Activated CD4-positive, alpha-beta T cell treated with anti-CD3 and anti-CD28 coated beads, Interleukin-2, Interleukin-4, amounts not matched to agents 100 ng/mL and 50 ng/mL, durations not matched to agents 16 hours and 8 hours (primary cell): ENCODE measurements at regions not wholly inside any gene's neighbourhood (a gene's known extent, or its start where the extent isn't known, plus 50 kb on each side); places are given as distances from the start of the nearest gene placed in this dataset.
"Not testable (repeated sequence)": the region's sequence is repeated elsewhere in the genome, so short reads cannot be mapped to it uniquely, and the experiment has no call there.

Experiments
- DNase-seq: peaks from one replicate; pipeline ENCODE4 v3.0.0-alpha.2; 2020; ENCODE audit warnings: low spot score

DNA sequence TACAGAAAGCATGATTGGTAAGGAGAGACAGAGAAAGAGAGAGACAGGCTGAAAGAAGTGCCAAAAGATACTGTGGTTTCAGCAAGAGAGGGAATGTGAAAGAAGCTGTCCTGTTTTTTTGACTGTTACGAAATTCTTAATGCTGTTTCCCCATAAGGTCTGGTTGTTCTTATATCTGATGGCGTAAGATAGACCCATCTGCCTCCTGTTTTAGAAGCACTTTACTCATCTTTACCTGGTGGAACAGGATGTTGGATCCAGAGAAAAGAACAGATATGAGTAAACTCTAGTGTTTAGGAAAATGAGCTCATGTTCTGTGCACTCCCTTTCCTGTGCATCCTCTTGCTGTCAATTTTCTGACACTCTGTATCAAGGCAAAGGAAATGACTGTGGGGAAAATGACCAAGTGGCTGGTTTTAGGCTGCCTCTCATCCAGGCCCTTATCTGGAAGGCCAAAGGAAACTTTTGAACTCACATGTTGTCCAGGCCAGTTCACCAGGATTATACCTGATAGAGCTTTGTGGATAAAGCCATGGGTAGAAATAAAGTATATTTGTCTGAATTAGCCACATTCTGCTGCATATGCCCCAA is 311.7 kb upstream of the HTR2C start:
- no peak for DNase-seq

- DNase-seq: not testable (repeated sequence)
These were observed 313.5 kb upstream of the HTR2C start for GRCh38 chrX:114270371-114270770.

DNA sequence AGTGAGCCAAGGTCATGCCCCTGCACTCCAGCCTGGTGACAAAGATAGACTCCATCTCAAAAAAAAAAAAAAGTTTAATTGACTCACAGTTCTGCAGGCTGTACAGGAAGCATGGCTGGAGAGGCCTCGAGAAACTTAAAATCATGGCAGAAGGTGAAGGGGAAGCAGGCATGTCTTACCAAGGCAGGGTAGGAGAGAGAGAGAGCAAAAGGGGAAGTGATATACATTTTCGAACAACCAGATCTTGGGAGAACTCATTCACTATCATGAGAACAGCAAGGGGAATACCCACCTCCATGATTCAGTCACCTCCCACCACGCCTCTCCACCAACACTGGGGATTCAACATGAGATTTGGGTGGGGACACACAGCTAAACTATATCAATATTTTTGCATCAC is 315.2 kb upstream of the HTR2C start:
- no peak for DNase-seq

- DNase-seq: no peak
These were observed 316.7 kb upstream of the HTR2C start for GRCh38 chrX:114267142-114267541.

DNA sequence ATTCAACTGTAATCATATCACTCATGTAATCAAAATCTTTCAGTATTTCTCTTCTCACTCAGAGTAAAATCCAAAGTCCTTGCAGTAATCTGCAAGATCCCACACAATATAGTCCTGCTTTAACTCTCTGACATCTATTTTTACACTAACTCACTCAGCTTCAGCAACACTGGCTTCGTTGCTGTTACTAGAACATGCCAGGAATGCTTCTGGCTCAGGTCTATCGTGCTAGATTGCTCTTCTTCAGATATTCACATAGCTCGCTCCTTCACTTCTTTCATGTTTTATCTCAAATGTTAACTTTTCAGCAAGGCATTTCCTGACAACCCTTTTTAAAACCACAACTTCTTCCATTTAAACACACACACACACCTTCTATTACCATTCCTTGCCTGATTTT is 331.7 kb upstream of the HTR2C start:
- no peak for DNase-seq

GRCh38 chrX:114251575-114251974 is 332.3 kb upstream of the HTR2C start:
- DNase-seq: no peak

DNA sequence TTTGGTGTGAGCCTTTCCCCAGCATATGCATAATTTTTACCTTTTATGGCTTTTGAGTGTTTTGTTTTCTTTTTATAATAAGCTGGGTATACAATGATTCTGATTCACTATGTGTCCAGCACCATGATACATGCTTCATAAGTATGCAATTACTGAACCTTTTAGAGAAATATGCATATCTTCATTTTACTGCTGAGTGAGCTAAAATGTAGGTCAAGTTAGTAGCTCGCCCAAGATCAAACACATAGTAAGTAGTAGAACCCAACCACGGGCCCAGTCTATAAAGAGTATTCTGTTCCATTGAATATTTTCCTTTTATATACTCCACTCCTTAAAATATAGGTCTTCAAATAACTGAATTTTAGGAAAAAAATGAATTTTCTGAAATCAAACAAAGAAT is 362.4 kb upstream of the HTR2C start:
- no peak for DNase-seq

DNA sequence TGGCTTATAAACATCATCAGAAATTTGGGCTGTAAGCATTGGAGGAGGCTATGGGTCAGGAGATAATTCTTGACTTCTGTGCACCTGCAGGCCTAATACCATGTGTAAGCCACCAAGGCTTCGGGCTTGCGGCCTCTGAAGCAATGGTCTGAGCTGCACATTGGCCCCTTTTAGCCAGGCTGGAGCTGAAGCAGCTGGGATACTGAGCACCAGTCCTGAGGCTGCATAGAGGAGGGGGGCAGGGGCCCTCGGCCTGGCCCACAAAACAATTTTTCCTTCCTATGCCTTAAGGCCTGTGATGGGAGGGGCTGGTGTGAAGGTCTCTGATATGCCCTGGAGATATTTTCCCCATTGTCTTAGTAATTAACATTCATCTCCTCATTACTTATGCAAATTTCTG is 373.0 kb upstream of the HTR2C start:
- no peak for DNase-seq

GRCh38 chrX:114201622-114202021 is 382.3 kb upstream of the HTR2C start:
- no peak for DNase-seq

GRCh38 chrX:114181195-114181594 is 402.7 kb upstream of the HTR2C start:
- DNase-seq: no peak

DNA sequence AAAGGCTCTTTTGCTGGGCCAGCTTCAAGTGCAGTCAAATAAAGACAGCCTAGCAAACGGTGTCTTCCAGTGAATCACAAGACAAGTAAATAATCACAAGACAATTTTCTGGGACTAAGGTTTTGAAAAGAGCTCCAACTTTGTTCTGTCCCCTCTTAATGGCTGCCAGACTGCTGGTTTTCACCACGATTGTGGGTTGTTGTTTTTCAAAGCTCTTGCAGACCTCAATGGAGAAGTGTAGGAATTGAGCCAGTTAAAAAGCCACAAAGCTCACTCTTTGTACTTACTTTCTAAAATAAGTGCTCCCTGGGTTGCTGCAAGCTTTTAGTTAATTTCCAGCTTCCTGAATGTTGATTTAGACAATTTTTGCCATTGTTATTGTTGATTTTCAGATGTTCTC is 405.8 kb upstream of the HTR2C start:
- DNase-seq: no peak

- not testable (repeated sequence) for DNase-seq
These were observed 416.6 kb upstream of the HTR2C start for GRCh38 chrX:114167276-114167675.

DNA sequence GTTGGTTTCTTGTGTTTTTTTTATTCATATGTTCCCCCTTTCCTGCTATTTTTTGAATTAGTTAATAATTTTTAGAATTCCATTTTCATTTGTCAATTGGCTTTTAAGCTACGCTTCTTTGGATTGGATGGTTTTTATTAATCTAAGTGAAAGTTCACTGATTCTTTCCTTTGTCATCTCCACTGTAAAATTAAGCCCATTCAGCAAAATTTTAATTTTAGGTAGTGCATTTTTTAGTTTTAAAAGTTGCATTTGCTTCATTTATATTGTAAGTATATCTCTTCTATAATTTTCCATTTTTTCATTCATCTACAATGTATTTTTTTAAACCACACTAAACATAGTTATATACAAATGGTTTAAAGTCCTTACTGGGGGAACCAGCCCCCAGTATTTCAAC is 417.3 kb upstream of the HTR2C start:
- no peak for DNase-seq

- DNase-seq: no peak
These were observed 418.3 kb upstream of the HTR2C start for GRCh38 chrX:114165537-114165936.

GRCh38 chrX:114162068-114162735 is 421.7 kb upstream of the HTR2C start:
- DNase-seq: peak; percentile 1

- no peak for DNase-seq
These were observed 431.1 kb upstream of the HTR2C start for GRCh38 chrX:114152801-114153200.

- DNase-seq: no peak
These were observed 431.8 kb upstream of the HTR2C start for GRCh38 chrX:114152130-114152529.

GRCh38 chrX:114134465-114134864 is 449.4 kb upstream of the HTR2C start:
- DNase-seq: no peak

DNA sequence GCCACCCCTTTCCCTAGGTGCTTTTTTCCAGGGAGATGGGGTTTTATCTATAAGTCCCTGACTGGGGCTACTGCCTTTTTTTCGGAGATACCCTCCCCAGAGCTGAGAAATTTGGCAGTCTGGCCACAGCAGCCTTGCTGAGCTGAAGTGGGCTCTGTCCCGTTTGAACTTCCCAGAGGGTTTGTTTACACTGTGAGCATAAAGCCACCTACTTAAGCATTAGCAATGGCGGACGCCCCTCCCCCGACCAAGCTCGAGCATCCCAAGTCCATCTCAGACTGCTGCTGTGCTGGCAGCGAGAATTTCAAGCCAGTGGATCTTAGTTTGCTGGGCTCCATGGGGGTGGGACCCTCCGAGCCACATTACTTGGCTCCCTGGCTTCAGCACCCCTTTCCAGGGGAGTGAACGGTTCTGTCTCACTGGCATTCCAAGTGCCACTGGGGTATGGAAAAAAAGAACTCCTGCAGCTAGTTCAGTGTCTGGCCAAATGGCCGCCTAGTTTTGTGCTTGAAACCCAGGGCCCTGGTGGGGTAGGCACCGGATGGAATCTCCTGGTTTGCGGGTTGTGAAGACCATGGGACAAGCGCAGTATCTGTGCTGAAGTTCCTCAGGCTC is 456.4 kb upstream of the HTR2C start:
- no peak for DNase-seq

- DNase-seq: no peak
These were observed 456.9 kb upstream of the HTR2C start for GRCh38 chrX:114127005-114127404.

- DNase-seq: no peak
These were observed 482.8 kb upstream of the HTR2C start for GRCh38 chrX:114101081-114101480.

- no peak for DNase-seq
These were observed 486.0 kb upstream of the HTR2C start for GRCh38 chrX:114097866-114098265.

DNA sequence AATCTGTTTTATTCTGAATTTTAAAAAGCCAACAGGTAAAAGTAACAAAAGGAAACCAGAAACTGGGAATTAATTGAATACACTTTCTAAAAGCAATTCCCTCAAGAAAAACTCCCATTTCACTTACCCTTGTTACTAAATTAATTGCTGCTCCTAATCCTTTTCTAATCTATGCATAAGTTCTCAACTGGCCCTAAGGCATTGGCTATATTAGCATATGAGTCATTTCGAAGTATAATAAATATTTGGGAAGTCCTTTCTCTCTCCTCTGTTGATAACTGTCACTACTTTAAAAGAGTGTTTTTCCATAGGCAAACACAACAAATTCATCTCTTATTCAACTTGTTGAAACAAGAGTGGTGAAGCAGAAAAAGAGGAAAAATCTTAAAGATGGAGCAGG is 486.5 kb upstream of the HTR2C start:
- DNase-seq: no peak

DNA sequence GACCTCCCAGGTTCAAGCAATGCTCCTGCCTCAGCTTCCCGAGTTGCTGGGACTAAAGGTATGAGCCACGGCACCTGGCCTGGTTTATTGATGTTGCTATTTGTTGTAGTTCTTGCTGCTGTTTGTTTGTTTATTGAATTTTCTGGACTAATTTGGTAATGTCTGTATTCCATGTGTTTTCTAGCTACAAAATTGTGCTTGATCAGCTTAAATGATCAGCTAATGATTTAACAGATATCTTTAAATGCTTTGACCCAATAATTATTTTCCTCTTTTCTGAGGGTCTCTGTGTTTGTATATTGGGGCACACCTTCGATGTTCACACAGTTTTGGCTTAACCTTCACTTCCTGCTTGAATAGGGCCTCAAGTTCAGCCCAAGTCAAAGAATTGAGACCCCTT is 488.1 kb upstream of the HTR2C start:
- no peak for DNase-seq
